Panc1 (cell line): ENCODE measurements at regions not wholly inside any gene's neighbourhood (a gene's known extent, or its start where the extent isn't known, plus 50 kb on each side); places are given as distances from the start of the nearest gene placed in this dataset.

ENCODE experiments used
- CTCF ChIP-seq: fragments of 450-650 bp; IDR thresholded peaks from 2 replicates; pipeline ENCODE4 v1.5.1; 2017; ENCODE audit warnings: mild to moderate bottlenecking
- POLR2AphosphoS5 ChIP-seq: IDR thresholded peaks from 2 replicates; pipeline ENCODE4 v1.6.1; 2012; ENCODE audit warnings: mild to moderate bottlenecking, low read depth, low read length, moderate library complexity
- TCF7L2 ChIP-seq: IDR thresholded peaks from 2 replicates; pipeline ENCODE4 v1.6.1; 2011; ENCODE audit warnings: mild to moderate bottlenecking, low read depth, low read length, inconsistent platforms

GRCh38 chr20:50270569-50270968 is 79.9 kb downstream of the CEBPB start:
- no peak for TF ChIP-seq CTCF
- TF ChIP-seq POLR2AphosphoS5: no peak
- TF ChIP-seq TCF7L2: no peak
